Amygdala (tissue), 56 donors: ENCODE measurements at regions not wholly inside any gene's neighbourhood (a gene's known extent, or its start where the extent isn't known, plus 50 kb on each side); places are given as distances from the start of the nearest gene placed in this dataset.

ENCODE experiments used
- DNase-seq, 56 donors: peaks; one replicate each; lab custom pipeline; 2025; lab: John Stamatoyannopoulos, UW

DNA sequence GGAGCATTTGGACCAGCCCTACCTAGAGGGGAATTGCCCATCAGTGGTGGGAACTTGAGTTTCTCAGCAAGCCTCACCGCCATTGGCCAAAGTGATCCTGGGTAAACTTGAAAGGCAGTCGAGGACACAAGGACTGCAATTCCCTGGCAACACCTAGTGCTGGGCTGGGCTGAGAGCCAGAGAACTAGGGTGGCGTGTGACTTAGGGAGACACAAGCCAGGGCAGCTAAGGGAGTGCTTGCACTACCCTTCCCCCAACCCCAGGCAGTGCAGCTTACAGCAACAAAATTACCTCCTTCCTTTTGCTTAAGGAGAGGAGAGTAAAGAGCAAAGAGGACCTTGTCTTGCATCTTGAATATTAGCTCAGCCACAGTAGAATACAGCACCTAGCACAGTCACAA, 176.9 kb upstream of the PRMT6 start:
- peak in 1 of 56 donors; percentile 5 for DNase-seq

DNA sequence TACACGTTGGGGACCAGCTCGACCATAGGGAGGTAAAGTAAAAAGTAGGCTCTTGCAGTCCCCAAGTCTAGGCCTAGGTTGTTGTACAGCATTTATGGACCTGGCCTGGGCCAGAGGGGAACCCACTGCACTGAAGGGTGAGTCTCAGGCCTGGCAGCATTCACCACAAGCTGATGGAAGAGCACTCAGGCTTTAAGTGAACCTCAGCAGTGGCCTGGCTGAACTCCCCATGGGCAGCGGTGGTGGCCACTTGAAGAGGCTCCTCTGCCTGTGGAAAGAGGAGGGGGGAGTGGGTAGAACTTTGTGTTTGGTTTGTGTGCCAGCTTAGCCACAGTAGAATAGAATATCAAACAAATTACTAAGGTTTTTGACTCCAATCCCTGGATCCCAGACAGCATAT, 176.2 kb upstream of the PRMT6 start:
- no peak for DNase-seq

DNA sequence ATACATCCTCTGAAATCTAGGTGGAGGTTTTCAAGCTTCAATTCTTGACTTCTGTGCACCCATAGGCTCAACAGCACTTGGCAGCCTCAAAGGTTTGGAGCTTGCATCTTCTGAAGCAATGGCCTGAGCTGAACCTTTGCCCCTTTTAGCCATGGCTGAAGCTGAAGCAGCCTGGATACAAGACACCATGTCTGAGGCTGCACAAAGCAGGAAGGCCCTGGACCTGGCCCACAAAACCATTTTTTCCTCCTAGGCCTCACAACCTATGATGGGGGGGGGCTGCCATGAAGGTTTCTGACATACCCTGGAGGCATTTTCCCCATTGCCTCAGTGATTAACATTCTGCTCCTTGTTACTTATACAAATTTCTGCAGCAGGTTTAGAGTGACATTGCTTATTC, 173.3 kb upstream of the PRMT6 start:
- DNase-seq, result no peak

DNA sequence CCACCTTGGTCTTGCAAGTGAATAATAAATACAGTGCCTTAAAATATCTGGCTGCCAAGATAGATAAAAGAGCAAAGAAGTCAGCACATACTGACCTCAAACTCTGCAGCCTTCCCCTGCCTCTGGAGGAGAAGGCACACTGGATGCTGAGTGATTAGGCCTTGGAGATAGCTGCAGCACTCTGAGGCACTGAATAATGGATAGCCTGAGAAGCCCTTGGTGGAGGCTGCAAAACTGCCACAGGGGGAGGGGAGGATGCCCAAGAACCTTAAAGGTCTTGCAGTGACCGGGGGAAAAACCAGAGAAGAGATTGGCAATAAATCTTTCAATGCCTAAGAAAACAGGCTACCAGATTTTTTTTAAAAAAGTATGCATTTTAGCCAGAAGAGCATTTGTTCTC, 167.4 kb upstream of the PRMT6 start:
- DNase-seq, result no peak

DNA sequence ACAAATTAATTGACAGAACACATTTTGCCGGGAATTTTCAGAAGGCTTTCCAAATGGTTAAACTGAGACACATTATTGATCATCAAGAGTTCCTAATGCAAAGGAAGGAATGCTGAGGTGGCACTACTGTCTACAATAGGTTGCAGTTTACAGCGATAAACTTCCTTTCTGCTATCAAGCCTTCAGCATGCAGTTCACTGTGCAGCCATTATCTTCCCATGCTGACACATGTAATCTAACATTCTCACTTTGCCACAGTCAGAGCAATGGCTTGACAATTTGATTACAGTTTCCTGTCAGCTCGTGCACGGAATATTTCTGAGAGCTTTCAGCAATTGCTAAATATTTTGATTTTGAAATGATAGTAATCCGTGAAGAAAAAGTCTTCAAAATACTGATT, 166.9 kb upstream of the PRMT6 start:
- DNase-seq, result no peak

DNA sequence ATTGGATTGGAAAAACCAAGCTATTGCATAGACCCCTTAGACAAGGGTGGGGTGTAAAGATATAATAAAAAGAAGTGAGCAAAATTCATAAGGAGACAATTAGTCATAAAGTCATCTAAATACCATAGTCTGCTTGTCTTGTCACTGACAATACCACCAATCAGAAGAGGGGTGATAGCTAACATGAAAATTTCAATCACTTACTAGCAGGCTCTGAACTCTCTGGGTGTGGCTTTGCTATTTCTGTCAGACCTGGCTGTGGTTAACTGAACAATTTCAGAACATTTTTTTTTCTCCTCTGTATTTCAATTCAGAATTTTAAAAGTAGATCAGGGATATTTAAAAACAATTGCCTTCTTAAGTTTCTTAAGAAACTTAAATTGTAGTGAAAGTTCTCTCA, 158.5 kb upstream of the PRMT6 start:
- DNase-seq, result no peak

DNA sequence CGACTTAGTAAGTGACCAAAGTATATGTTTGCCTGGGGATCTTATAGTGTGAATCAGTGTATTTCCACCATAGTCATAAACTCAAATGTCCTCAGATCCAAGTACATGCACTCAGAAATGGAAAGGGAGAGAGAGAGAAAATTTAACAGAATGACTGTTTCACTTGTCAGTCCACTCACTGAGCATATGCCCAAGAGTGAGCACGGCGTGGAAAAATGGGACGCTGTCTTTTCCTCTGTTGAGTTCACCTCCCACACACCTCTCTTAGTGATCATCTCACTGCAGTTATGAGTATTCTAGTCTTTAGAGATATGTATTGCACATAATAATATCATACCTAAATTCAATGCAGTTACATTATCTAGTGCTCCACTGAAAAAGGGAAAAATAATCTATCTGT, 156.8 kb upstream of the PRMT6 start:
- DNase-seq, result no peak

DNA sequence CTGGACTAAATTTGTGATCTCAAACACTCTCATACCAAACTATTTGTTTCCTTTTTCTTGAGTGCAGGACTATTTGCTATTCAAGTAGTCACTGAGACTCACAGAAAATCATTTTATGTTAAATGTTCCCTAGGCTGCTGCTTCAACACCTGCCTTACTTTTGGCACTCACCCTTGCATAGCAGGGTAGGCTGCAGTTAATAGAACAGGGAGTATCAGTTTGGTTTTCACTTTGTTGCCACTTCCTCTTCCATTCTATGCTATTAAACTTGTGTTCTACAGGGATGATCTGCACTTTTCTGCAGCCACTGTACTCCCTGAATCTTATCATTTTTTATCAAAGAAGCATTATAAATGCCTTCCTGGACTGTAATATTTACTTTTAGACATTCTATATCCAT, 148.7 kb upstream of the PRMT6 start:
- no peak for DNase-seq

DNA sequence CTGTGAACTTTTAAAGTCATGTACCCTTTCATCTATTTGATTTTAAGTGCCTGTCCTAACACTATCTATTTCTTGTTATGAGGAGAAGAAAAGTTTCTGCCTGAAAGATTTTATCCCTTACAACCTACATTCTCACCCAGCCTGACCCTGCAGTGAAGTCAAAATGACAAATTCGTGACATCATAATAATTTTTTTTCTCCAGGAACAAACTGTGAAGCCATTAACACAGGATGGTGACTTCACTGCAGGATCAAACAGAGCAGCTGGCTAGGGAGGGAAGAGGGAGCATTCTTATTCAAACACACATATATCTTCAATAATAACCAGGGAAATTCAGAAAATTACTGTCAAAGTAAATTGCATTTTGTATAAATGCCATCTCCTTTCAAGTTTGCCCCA, 147.8 kb upstream of the PRMT6 start:
- no peak for DNase-seq

DNA sequence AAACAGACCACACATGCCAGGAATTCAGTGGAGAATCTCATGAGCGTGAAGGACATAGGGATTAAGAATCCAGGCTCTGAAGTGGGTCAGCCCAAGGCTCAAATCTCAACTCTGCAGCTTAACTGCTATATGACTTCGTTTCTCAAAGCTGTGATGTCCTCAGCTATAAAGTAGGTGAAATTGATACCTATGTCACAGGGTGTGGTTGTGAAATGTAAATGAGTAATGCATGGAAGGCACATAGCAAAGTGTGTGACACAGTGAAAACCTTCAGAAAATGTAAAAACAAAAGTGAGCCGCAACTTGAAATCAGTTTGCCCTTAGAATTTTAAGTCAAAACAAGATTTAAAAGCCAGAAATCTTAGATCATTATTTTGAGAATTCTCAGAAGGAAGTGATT, 145.7 kb upstream of the PRMT6 start:
- no peak for DNase-seq

DNA sequence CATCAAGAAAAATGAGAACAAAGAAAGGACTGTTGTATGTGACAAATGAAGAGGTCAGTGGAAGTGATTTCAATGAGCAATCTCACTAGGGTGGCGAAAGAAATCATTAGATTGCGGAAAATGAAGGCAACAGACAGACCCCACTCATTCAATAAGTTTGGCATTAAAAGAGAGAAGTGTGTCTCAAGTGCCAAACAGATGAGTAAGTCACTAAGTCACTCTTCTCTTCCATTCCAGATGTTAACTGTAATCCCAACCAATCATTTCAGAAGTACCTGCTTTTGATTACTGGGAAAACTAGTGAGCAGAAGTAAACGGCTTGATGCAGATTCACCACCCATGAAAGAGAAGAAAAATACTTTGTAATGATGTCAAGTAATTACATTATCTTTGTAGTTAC, 144.3 kb upstream of the PRMT6 start:
- DNase-seq, result no peak

DNA sequence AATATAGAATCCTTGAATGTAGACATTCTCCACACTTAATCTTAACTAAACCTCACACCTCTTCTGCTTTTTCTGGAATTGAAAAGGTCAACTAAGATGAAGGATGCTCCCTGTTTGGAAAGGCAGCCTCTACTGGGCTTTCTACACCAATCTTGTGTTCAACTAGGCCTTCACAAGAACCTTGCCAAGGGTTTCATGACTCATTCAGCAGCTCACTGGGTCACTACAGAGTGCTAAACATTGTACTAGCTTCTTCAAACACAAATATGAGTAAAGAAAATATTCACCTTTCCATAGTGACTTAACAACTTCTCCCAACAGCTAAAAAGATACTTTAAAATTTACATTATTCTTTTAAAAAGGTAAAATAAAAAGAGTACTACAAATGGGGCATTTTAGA, 135.3 kb upstream of the PRMT6 start:
- DNase-seq, result no peak

DNA sequence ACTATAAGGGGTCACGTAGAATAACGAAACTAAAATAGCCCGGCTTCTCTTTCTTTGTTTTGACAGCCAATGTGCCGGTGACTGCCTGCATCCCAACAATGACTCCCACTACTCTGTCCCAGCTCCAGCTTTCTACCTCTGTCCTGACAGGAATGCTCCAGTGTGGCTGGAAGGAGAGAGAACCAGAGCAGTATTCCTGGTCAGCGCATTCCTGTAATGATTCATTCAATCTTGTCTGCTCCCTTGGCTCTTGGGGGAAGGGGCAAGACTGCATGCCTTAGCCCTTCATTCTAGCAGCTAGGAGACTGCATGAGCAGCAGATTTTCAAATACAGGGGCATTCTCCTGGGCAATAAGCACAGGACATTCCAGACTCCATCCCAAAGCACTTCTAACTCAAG, 132.1 kb upstream of the PRMT6 start:
- DNase-seq, result peak in 4 of 56 donors; percentile 0 to 7 (median 0)

DNA sequence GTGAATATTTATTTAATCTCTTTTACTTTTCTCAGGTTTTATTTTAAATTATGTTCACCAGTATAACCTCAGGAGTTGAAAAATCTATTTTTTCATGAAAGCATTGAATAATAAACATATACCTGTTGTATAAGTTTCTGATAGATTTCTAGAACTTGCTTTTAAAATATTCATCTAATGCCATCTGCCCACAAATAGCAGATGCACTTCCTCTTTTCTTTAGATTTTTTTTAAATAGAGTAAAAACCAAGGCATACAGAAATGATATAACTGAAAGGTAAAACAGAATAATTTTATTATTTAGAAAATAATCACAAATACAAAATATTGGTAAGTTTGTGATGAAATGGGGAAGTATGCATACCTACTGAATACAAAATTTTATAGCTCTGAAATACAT, 130.7 kb upstream of the PRMT6 start:
- DNase-seq, result no peak

DNA sequence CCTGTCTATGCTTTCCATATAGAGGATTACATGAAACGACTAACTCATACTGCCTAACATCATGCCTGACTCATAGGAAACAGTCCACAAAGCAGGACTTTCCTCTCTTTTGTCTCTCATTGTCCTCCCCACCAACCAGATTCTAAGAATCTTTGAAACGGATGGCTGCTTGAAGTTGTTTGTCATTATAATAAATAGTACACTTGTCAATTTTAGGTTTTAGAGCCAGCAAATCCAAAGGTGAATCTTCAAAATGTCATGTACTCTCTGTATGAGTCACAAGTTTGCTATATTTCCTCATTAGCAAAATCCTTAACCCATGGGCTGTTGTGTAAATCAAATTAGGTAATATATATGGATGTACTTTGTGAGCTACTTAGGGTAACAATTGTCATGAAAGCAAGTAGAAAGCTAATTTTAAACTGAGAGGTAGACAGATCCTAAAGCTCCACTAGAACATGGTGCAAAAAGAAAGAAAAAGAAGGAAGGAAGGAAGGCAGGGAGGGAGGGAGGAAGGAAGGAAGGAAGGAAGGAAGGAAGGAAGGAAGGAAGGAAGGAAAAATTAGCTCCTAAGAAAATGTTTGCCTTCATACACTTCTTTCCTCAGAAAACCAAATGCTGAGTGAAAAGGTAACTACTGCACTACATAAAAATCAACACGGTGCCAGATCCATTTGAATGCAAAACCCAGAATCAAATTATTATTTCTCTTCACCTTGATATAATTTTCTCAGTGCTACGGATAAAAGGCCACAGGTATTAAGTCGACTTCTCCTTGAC, 129.5 kb upstream of the PRMT6 start:
- no peak for DNase-seq

DNA sequence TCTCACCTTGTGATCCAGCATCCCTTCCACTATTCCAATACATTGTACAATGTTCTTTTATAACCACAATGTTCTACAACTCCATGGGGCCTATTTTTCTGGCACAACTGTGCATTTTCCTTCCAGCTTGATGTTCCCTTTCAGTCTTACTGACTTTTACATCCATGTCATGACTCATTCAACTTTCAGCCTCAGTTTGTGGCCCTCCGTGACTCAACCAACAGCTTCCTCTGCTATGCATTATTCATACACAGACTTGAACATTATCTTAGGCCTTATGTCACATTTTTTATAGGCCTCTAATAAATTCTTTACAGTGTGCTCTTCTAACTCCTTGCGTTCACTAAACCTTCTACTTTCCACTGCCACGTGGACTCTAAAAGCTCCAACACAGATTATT, 119.4 kb upstream of the PRMT6 start:
- no peak for DNase-seq

DNA sequence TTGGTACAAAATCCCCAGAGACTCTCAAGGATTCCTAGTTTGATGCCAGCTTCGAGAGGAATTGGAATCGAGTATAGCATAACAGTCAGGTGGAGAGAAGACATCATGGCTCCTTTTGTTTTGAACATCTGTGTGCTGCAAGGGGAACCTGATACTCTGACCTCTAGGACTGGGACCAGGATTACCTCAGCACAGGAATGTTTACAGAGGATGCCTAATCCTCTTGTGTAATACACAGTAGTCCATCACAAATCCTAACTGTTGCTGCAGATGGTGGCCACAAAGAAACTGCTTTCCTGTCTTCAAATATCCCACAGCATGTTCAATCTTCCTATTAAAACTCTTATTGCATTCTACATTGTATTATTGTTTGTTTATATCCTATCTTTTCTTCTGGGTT, 111.8 kb upstream of the PRMT6 start:
- no peak for DNase-seq

DNA sequence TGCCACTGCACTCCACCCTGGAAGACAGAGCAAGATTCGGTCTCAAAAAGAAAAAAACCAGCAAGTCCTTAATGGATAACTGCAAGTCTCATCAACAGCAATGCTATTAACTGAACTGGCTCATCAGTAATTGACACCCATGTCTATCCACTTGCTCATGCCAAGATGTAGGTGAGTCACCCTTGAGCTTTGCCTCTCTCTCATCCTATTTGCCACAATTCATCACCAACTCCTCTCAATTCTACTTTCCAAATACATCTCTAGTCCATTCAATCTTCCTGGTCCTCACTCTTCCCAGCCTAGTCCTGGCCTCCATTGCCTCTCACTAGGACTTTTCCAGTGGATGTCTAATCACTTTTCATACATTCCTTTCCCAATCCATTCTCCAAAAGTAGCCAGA, 103.7 kb upstream of the PRMT6 start:
- DNase-seq, result no peak

DNA sequence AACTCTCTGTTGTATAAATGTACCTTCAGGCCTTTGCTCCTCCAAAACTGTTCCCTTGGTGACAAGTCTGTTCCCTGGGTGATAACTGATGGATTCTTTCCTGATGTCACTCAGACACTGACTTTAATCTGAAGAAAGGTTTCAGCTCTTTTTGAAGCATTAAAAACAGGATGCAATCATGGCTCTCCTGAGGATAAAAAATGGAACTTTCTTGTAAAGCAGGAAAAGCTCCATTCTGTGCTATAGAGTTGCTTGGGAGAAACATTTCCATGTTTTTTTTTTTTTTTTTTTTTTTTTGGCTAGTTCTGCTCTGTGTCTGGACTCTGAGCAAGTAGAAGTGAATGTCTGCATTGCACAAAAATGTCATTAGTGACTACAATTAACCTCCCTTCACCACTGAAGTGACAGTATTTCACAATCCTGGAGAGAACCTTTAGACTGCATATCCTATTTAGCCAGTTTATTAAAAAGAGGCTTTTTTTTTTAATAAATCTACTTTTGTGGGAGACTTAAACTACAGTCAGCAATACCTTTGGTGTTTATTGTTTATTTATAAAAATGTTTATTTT, 101.7 kb upstream of the PRMT6 start:
- DNase-seq, result no peak

DNA sequence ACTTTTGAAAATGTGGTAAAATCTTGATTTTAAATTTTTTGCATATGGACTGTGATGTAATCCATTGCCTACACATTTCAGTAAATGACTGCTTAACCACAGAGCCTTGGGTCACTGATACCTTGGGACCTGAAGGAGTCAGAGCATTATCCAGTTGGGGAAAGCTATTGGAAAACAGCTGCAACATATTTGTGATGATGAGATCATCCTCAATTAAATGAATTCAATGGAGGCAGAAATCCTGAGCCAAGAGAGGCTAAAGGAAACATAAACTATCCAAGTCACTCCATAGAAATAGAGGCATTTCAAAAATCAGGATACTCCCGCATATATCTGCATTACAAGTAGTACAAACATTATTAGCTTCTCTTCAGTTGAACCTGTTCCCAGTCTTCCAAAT, 99.8 kb upstream of the PRMT6 start:
- no peak for DNase-seq

DNA sequence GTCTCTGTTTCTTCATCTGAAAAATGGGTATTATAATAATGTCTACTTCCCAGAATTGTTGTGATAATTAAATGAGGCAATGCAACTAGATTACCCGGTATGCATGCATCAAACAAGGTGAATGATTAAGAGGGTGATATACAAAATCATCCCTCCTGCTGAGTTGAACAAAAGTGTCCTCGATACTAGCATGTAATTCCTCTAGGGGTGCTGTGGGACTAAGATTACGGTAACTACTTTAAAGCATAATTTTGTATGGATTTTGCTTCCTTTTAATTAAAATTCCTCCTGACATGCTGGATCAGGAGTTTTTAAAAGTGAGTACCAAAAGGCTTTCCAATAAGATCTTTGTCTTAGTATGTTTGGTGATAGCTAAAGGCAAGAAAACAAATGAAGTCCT, 98.7 kb upstream of the PRMT6 start:
- DNase-seq, result no peak

DNA sequence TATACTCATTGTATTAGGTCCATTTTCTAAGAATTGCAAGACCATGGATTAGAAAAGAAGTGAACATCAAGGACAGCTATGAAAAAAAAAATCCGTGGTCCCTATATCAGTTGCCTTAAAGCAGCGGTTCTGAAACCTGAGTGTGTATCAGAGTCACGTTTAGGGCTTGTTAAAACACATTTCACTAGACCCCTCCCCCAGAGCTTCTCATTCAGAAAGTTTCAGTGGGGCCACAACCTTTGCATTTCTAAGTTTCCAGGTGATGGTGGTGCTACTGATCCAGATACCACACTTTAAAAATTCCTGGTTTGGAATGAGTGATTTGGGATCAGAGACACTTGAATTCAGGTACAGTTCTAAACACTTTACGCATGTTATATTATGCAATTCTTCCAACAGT, 96.1 kb upstream of the PRMT6 start:
- no peak for DNase-seq

DNA sequence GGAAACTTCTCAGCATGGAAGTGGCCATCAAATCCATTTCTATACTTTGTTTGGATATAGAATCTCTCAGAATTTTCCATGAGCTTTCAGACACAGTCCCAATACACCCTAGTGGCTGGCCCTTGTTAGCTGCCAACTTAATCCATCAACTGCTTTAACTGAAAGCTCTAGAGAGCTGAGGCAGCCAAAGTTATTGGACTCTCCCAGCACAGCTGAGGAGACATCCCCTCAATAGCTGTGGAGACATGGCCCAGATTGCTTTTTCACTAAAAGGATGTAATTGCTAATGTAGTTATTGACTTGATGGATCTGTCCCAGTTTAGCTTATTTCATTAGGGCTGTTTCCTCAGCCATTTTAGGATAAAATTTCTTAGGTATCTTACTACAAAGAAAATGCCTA, 94.8 kb upstream of the PRMT6 start:
- no peak for DNase-seq
